ENCODE measurements at regions not wholly inside any gene's neighbourhood (a gene's known extent, or its start where the extent isn't known, plus 50 kb on each side); places are given as distances from the start of the nearest gene placed in this dataset.

DNA sequence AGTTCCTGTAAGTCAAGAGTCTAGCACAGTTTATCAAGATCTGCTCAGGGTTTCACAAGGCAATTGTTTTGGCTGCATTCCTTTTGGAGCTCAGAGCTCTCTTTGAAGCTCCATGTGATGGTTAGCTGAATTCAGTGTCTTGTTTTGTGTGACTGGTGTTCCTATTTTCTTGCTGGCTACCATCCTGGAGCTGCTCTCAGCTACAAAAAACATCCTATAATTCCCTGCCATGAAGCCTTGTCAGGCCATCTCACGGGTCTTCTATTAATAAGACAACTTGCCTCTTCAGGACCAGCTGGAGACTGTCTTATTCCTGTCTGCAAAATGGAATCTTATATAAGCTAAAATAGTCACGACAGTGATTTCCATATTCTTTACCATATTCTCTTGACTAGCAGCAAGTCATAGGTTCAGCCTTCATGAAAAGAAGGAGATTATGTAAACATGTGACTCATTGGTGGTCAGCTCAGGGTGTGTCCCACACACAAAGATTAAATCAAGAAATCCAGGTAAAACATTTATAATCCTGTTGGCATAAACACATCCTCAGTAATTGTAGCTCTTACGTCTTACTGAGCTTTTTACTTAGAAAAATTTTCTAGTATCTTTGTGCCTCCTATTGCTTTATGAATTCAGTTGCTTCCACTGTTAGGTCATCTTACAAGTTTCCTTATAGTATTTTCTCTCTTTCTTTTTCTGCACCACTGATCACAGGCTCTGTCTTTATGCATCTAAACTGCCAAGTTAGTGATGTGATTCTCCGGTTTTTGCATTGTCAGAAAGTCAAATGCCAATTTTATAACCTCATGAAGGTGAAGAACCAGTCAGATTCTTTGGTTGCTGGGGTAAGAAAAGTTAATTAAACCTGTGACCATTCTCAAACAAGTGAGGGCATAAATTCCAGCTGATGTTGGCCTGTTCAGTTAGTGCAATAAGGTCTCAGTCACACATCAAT, 378.5 kb upstream of the MGAT4C start:
- TF ChIP-seq, protein P1, sequence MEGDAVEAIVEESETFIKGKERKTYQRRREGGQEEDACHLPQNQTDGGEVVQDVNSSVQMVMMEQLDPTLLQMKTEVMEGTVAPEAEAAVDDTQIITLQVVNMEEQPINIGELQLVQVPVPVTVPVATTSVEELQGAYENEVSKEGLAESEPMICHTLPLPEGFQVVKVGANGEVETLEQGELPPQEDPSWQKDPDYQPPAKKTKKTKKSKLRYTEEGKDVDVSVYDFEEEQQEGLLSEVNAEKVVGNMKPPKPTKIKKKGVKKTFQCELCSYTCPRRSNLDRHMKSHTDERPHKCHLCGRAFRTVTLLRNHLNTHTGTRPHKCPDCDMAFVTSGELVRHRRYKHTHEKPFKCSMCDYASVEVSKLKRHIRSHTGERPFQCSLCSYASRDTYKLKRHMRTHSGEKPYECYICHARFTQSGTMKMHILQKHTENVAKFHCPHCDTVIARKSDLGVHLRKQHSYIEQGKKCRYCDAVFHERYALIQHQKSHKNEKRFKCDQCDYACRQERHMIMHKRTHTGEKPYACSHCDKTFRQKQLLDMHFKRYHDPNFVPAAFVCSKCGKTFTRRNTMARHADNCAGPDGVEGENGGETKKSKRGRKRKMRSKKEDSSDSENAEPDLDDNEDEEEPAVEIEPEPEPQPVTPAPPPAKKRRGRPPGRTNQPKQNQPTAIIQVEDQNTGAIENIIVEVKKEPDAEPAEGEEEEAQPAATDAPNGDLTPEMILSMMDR (IDR thresholded peaks at IDR 0.05): no peak
- no peak for TF ChIP-seq POLR2A (IDR thresholded peaks at IDR 0.05)
- no peaks in the 10 kb centered on the region for H3K4me1 ChIP-seq
- no peaks in the 10 kb centered on the region for H3K36me3 ChIP-seq
- H3K27ac ChIP-seq: no peak overlapping the region
- intact Hi-C loops (cut with DNase I): no loop called here
- H3K9me3 ChIP-seq: no peaks in the 10 kb centered on the region
- H3K27me3 ChIP-seq: no peaks in the 10 kb centered on the region
- no peak for ATAC-seq
- 37% methylated on average over 4 of the region's 4 CpGs for WGBS (ENCODE audit: insufficient coverage, low coverage, low lambda C conversion rate, missing lambda C conversion rate)
- no peak for DNase-seq
- no peak overlapping the region for H3K4me3 ChIP-seq

DNA sequence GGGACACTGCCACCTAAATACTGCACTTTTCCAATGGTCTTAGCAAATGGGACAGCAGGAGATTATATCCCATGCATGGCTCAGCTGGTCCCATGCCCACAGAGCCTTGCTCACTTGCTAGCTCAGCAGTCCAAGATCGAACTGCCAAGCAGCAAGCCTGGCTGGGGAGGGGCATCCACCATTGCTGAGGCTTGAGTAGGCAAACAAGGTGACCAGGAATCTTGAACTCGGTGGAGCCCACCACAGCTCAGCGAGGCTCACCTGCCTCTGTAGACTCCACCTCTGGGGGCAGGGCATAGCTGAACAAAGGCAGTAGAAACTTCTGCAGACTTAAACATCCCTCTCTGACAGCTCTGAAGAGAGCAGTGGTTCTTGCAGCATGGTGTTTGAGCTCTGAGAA, 370.8 kb upstream of the MGAT4C start:
- TF ChIP-seq POLR2A (IDR thresholded peaks at IDR 0.05): no peak
- TF ChIP-seq, protein P1 (IDR thresholded peaks at IDR 0.05): no peak
- Histone ChIP-seq H3K36me3 (no peaks in the 10 kb centered on the region), H3K9me3 (no peaks in the 10 kb centered on the region), H3K27me3 (no peaks in the 10 kb centered on the region), H3K27ac (no peak overlapping the region), H3K4me3 (no peak overlapping the region), H3K4me1 (no peaks in the 10 kb centered on the region)
- intact Hi-C loops (cut with DNase I): no loop called here
- WGBS (ENCODE audit: insufficient coverage, low coverage, low lambda C conversion rate, missing lambda C conversion rate): no CpG with 5 or more reads among the region's 3 CpGs
- DNase-seq (peak in 1 of 3 donors; percentile 24), ATAC-seq (no peak)

DNA sequence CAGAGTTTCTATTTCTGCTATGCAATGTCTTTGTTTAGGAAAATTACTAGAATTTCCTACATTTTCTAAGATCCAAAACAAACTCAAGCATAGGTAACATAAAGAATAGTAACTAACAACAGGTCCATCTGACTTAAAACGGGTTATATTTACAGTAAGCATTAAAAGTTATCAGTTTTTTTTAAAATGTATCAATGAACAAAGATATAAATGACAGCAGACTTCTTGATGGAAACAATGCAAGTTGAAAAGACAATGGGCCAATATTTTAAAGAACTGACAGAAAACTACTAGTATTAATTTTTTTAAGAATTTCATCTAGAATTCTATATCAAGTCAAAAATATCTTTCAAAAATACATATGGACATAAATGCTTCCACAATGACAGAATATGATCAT, 367.1 kb upstream of the MGAT4C start:
- H3K27me3 ChIP-seq: no peaks in the 10 kb centered on the region
- 22% methylated on average over 1 of the region's 1 CpG for WGBS (ENCODE audit: insufficient coverage, low coverage, low lambda C conversion rate, missing lambda C conversion rate)
- no peaks in the 10 kb centered on the region for H3K9me3 ChIP-seq
- TF ChIP-seq, protein P1 (IDR thresholded peaks at IDR 0.05): no peak
- no peak for TF ChIP-seq POLR2A (IDR thresholded peaks at IDR 0.05)
- H3K36me3 ChIP-seq: no peaks in the 10 kb centered on the region
- no peak overlapping the region for H3K4me3 ChIP-seq
- no peak overlapping the region for H3K27ac ChIP-seq
- DNase-seq (no peak), ATAC-seq (no peak)
- intact Hi-C loops (cut with DNase I): no loop called here
- H3K4me1 ChIP-seq: no peaks in the 10 kb centered on the region

DNA sequence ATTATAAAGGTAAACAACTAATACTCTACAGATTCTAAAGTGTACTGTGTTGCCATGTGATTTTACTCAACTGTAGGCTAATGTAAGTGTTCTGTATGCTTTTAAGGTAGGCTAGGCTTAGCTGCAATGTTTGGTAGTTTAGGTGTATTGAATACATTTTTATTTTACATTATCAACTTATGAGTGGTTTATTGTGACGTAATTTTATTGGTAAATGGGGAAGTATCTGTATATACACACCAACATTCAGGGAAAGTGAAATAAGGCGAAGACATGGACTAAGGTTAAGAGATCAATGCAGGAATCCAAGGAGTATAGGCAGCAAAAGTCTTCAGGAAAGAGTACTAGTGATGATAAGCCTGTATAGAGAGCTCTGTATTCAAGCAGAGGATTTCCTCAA, 365.8 kb upstream of the MGAT4C start:
- ATAC-seq (no peak), DNase-seq (no peak)
- H3K4me1 ChIP-seq: no peaks in the 10 kb centered on the region
- no peak overlapping the region for H3K4me3 ChIP-seq
- H3K27me3 ChIP-seq: no peaks in the 10 kb centered on the region
- H3K36me3 ChIP-seq: no peaks in the 10 kb centered on the region
- TF ChIP-seq POLR2A (IDR thresholded peaks at IDR 0.05): no peak
- TF ChIP-seq, protein P1 (IDR thresholded peaks at IDR 0.05): no peak
- H3K27ac ChIP-seq: no peak overlapping the region
- H3K9me3 ChIP-seq: no peaks in the 10 kb centered on the region
- 22% methylated on average over 2 of the region's 2 CpGs for WGBS (ENCODE audit: insufficient coverage, low coverage, low lambda C conversion rate, missing lambda C conversion rate)
- intact Hi-C loops (cut with DNase I): no loop called here
